Upper lobe of left lung (tissue), 6 donors: ENCODE measurements at regions not wholly inside any gene's neighbourhood (a gene's known extent, or its start where the extent isn't known, plus 50 kb on each side); places are given as distances from the start of the nearest gene placed in this dataset.

ENCODE experiments used
- ATAC-seq, 2 donors: fragments of 200-7000 bp; cut with Tn5 transposase; one replicate each; pipeline ENCODE4 v1.9.1; 2022; ENCODE audit warnings: mild to moderate bottlenecking in 2 of 2, moderate library complexity in 2 of 2; ENCODE audit not compliant: low FRiP score in 2 of 2
- DNase-seq, 2 donors: peaks; one replicate each; pipeline ENCODE4 v3.0.0-alpha.2; 2019 to 2020
- H3K27ac ChIP-seq, 4 donors: fragments of 200-600 bp; sonication (generic); one replicate each; pipeline ENCODE4 v1.5.1; 2016 to 2019
- H3K27me3 ChIP-seq, 4 donors: fragments of 200-600 bp; sonication (generic); one replicate each; pipeline ENCODE4 v1.5.1; 2017 to 2019
- H3K36me3 ChIP-seq, 4 donors: fragments of 200-600 bp; sonication (generic); one replicate each; pipeline ENCODE4 v1.5.1; 2016 to 2019
- H3K4me1 ChIP-seq, 4 donors: fragments of 200-600 bp; sonication (generic); one replicate each; pipeline ENCODE4 v1.5.1; 2018 to 2019
- H3K4me3 ChIP-seq, 4 donors: fragments of 200-600 bp; sonication (generic); one replicate each; pipeline ENCODE4 v1.5.1; 2017 to 2019; ENCODE audit warnings: mild to moderate bottlenecking in 2 of 4, moderate library complexity in 1 of 4
- H3K9me3 ChIP-seq, 4 donors: fragments of 200-600 bp; sonication (generic); one replicate each; pipeline ENCODE4 v1.5.1; 2018 to 2019
- EP300 ChIP-seq, 4 donors: sonication (generic); formaldehyde crosslinking; IDR thresholded peaks; one replicate each; pipeline ENCODE4 v1.5.1; 2017; ENCODE audit warnings: antibody characterized with exemption in 4 of 4, control low read depth in 2 of 4
- POLR2A ChIP-seq, 4 donors: fragments of 450-650 bp; IDR thresholded peaks; one replicate each; pipeline ENCODE4 v1.5.1; 2016 to 2017; ENCODE audit warnings: antibody characterized with exemption in 4 of 4, mild to moderate bottlenecking in 2 of 4
- POLR2AphosphoS5 ChIP-seq, 2 donors: sonication (generic); formaldehyde crosslinking; IDR thresholded peaks; one replicate each; pipeline ENCODE4 v1.5.1; 2017; ENCODE audit warnings: antibody characterized with exemption in 2 of 2
- WGBS, 2 donors: methylation state at CpG; one replicate each; pipeline ENCODE4 v1.1.5; 2017 to 2018; 5-methylcytosine and 5-hydroxymethylcytosine counted together
- TF ChIP-seq, protein P1 (sequence below), 6 experiments: fragments of 450-650 bp in 4 of 6; fragments of 200-600 bp in 2 of 6; sonication (generic) in 2 of 6; IDR thresholded peaks; one replicate each; pipeline ENCODE4 v1.5.1; 2016 to 2019; ENCODE audit warnings: antibody characterized with exemption in 6 of 6
- donor health status: DM: no; HTN: no; CAD: no; lungs with moderate emphysema.
- donor health status: DM: no; HTN: yes; CAD: no; lungs with severe emphysema.

DNA sequence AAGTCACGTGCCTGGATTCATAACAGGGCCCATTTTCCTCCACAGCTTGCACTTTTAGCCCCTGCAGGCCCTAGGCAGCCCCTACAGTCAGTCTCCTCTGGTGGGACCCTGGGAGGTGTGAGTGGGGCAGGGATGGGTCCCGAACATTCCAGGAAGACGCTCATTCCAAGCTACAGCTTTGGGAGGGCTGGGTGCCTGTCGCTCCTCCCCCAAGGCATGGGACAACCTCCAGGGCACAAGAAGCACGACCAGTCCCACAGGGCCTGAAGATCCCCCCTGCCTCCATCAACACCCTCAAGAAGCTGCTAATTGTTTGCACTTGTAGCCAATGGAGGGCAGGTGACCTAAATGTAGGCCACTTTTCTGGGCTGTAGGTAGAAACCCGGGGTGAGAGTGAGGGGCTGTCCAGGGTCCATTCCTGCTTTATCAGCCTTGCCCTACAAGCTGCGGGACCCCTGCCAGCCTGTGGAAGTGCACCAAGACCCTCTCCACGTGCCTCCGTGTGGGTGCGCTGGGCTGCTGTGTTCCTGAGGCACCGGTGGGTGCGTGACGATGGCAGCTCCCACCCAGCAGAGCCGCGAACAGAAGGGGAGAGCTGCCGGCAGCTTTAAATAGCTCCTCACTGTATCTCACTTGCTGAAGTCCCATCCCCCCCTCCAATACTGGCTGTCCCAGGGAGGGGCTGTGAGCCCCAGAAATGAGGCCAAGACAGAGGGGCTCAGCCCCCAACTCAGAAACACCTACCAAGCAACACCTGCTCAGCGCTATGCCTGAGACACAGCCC lies 91.9 kb upstream of the ARAP3 start:
- ATAC-seq (no peak), DNase-seq (no peak)
- Histone ChIP-seq H3K27me3 (no peaks in the 10 kb centered on the region), H3K27ac (no peak overlapping the region), H3K36me3 (no peaks in the 10 kb centered on the region), H3K4me1 (no peaks in the 10 kb centered on the region), H3K9me3 (no peaks in the 10 kb centered on the region), H3K4me3 (no peak overlapping the region)
- WGBS, 2 donors, result 71 to 74% methylated on average over 12 to 17 of the region's 17 CpGs
- TF ChIP-seq, protein P1, sequence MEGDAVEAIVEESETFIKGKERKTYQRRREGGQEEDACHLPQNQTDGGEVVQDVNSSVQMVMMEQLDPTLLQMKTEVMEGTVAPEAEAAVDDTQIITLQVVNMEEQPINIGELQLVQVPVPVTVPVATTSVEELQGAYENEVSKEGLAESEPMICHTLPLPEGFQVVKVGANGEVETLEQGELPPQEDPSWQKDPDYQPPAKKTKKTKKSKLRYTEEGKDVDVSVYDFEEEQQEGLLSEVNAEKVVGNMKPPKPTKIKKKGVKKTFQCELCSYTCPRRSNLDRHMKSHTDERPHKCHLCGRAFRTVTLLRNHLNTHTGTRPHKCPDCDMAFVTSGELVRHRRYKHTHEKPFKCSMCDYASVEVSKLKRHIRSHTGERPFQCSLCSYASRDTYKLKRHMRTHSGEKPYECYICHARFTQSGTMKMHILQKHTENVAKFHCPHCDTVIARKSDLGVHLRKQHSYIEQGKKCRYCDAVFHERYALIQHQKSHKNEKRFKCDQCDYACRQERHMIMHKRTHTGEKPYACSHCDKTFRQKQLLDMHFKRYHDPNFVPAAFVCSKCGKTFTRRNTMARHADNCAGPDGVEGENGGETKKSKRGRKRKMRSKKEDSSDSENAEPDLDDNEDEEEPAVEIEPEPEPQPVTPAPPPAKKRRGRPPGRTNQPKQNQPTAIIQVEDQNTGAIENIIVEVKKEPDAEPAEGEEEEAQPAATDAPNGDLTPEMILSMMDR (IDR thresholded peaks at IDR 0.05), result no peak
- no peak for TF ChIP-seq EP300 (IDR thresholded peaks at IDR 0.05)
- TF ChIP-seq POLR2A (IDR thresholded peaks at IDR 0.05), result no peak
- no peak for TF ChIP-seq POLR2AphosphoS5 (IDR thresholded peaks at IDR 0.05)

DNA sequence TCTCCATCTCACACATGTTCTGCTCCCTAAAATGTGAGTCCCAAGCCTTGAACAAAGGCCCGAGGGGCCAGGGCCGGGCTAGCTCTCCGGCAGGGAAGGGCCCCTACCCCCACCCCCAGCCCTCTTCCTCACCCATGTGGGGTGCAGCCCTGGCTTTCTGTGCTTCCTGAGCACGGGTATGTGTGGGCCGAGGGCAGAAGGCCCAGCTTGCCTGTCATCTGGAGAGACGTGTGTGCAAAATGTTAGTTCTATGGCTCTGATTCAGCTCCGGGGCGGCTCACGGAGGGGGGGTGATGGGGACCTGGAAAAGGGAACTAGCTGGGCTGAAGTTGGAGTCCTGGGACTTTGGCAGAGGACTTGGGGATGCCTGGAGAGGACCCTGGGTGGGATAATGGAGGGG lies 90.3 kb upstream of the ARAP3 start:
- no peak for DNase-seq

DNA sequence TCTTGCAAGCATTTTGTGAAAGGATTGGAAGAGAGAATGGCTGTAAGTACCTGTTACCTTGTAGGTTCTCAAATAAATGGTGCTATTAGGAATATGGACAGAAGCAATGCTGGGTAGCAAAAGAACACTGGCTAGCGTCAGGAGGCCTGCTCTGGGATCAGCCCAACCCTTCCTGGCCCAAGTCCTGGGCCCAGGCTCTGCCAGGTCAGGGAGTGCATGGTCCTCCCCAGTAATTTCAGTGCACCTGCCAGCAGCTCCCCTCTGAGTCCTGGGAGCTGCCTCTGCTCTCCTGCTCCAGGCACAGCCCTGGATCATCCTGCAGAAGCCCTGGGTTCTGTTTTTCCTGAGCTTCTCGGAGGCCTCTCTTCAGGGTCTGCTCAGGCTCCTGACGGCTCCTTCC lies 89.5 kb upstream of the ARAP3 start:
- ATAC-seq (no peak), DNase-seq (no peak)
- Histone ChIP-seq H3K9me3 (no peaks in the 10 kb centered on the region), H3K27ac (no peak overlapping the region), H3K4me1 (no peaks in the 10 kb centered on the region), H3K4me3 (no peak overlapping the region), H3K36me3 (no peaks in the 10 kb centered on the region), H3K27me3 (no peaks in the 10 kb centered on the region)
- TF ChIP-seq POLR2AphosphoS5 (IDR thresholded peaks at IDR 0.05) (no peak), EP300 (IDR thresholded peaks at IDR 0.05) (no peak), POLR2A (IDR thresholded peaks at IDR 0.05) (no peak)
- TF ChIP-seq, protein P1 (IDR thresholded peaks at IDR 0.05), result no peak
- 75 to 80% methylated on average over 3 of the region's 3 CpGs for WGBS, 2 donors

More for the DNA sequence above, 90.3 kb upstream of the ARAP3 start:
- Histone ChIP-seq H3K4me1 (no peaks in the 10 kb centered on the region), H3K4me3 (no peak overlapping the region), H3K36me3 (no peaks in the 10 kb centered on the region), H3K27me3 (no peaks in the 10 kb centered on the region), H3K27ac (no peak overlapping the region), H3K9me3 (no peaks in the 10 kb centered on the region)
- no peak for ATAC-seq
- WGBS, 2 donors, result 68 to 72% methylated on average over 7 to 9 of the region's 9 CpGs
- TF ChIP-seq, protein P1 (IDR thresholded peaks at IDR 0.05), result no peak
- no peak for TF ChIP-seq POLR2AphosphoS5 (IDR thresholded peaks at IDR 0.05)
- TF ChIP-seq EP300 (IDR thresholded peaks at IDR 0.05), result no peak
- TF ChIP-seq POLR2A (IDR thresholded peaks at IDR 0.05), result no peak

DNA sequence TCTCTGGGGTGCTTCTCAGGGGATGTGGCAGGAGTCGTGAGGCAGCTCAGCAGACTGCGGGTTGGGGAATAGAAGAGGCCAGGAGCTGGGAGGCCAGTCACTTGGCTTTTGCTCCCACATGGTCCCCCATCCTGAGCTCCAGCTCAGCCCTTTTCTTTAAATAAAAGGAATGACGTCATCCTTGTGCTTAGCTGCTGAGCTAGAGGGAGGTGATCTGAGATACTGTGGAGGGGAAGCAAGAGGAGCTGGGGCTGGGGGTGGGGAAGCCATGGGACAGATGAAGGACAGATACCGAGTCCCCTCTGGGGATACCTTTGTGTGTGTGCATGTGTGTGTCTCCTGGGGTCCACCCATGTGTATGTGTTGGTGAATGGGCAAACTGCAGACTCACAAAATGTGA lies 89.0 kb upstream of the ARAP3 start:
- Histone ChIP-seq H3K4me3 (no peak overlapping the region), H3K27me3 (no peaks in the 10 kb centered on the region), H3K9me3 (no peaks in the 10 kb centered on the region), H3K4me1 (no peaks in the 10 kb centered on the region), H3K27ac (no peak overlapping the region), H3K36me3 (no peaks in the 10 kb centered on the region)
- ATAC-seq, result no peak
- TF ChIP-seq POLR2A (IDR thresholded peaks at IDR 0.05) (no peak), POLR2AphosphoS5 (IDR thresholded peaks at IDR 0.05) (no peak)
- DNase-seq, result no peak
- WGBS, 2 donors, result 77 to 79% methylated on average over 4 of the region's 4 CpGs

DNA sequence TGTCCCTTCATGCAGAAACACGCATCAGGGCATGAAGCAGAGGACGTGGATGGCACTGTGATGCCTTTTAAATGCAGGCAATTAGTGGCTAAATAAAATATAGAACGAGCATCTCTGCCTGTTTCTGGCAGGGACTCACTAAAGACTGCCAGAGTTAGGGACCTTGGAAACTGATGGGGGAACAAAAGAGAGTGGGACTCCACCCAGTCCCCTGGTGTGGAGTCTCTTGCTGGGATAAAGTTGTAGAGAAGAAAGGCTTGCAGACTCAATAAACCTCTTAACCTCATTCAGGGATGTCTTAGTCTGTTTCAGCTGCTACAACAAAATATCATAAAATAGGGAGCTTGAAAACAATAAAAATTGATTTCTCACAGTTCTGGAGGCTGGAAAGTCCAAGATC lies 87.6 kb upstream of the ARAP3 start:
- Histone ChIP-seq H3K4me3 (no peak overlapping the region), H3K27me3 (no peaks in the 10 kb centered on the region), H3K4me1 (no peaks in the 10 kb centered on the region), H3K9me3 (no peaks in the 10 kb centered on the region), H3K36me3 (no peaks in the 10 kb centered on the region), H3K27ac (no peak overlapping the region)
- no peak for DNase-seq
- no peak for ATAC-seq
- whole genome bisulfite sequencing, 2 donors, result 87 to 93% methylated on average over 3 of the region's 3 CpGs
- TF ChIP-seq EP300 (IDR thresholded peaks at IDR 0.05) (no peak), POLR2AphosphoS5 (IDR thresholded peaks at IDR 0.05) (no peak), POLR2A (IDR thresholded peaks at IDR 0.05) (no peak)
- TF ChIP-seq, protein P1 (IDR thresholded peaks at IDR 0.05), result no peak
